ENCODE measurements at regions not wholly inside any gene's neighbourhood (a gene's known extent, or its start where the extent isn't known, plus 50 kb on each side); places are given as distances from the start of the nearest gene placed in this dataset.
"Not testable (repeated sequence)": the region's sequence is repeated elsewhere in the genome, so short reads cannot be mapped to it uniquely, and the experiment has no call there.

DNA sequence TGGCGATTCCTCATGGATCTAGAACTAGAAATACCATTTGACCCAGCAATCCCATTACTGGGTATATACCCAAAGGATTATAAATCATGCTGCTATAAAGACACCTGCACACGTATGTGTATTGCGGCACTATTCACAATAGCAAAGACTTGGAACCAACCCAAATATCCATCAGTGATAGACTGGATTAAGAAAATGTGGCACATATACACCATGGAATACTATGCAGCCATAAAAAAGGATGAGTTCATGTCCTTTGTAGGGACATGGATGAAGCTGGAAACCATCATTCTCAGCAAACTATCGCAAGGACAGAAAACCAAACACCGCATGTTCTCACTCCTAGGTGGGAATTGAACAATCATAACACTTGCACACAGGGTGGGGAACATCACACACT lies 239.1 kb downstream of the SHQ1 start:
- TF ChIP-seq, protein P1, sequence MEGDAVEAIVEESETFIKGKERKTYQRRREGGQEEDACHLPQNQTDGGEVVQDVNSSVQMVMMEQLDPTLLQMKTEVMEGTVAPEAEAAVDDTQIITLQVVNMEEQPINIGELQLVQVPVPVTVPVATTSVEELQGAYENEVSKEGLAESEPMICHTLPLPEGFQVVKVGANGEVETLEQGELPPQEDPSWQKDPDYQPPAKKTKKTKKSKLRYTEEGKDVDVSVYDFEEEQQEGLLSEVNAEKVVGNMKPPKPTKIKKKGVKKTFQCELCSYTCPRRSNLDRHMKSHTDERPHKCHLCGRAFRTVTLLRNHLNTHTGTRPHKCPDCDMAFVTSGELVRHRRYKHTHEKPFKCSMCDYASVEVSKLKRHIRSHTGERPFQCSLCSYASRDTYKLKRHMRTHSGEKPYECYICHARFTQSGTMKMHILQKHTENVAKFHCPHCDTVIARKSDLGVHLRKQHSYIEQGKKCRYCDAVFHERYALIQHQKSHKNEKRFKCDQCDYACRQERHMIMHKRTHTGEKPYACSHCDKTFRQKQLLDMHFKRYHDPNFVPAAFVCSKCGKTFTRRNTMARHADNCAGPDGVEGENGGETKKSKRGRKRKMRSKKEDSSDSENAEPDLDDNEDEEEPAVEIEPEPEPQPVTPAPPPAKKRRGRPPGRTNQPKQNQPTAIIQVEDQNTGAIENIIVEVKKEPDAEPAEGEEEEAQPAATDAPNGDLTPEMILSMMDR (IDR thresholded peaks at IDR 0.05): not testable (repeated sequence)
- TF ChIP-seq CEBPB (IDR thresholded peaks at IDR 0.05); POLR2A (IDR thresholded peaks at IDR 0.05; ENCODE audit: low read length); KDM1A (IDR thresholded peaks at IDR 0.05; ENCODE audit: low read depth); EP300 (IDR thresholded peaks at IDR 0.05); RAD21 (conservative IDR thresholded peaks at IDR 0.05 in 1 of 2, IDR thresholded peaks at IDR 0.05 in 1 of 2); EHMT2 (IDR thresholded peaks at IDR 0.05; ENCODE audit: low read depth); MYC (IDR thresholded peaks at IDR 0.05; ENCODE audit: borderline replicate concordance, low read length); PHF8 (IDR thresholded peaks at IDR 0.05; ENCODE audit: borderline replicate concordance, low read depth); BHLHE40 (IDR thresholded peaks at IDR 0.05; ENCODE audit: low read depth, low read length): not testable (repeated sequence)
- TF ChIP-seq, protein P2, sequence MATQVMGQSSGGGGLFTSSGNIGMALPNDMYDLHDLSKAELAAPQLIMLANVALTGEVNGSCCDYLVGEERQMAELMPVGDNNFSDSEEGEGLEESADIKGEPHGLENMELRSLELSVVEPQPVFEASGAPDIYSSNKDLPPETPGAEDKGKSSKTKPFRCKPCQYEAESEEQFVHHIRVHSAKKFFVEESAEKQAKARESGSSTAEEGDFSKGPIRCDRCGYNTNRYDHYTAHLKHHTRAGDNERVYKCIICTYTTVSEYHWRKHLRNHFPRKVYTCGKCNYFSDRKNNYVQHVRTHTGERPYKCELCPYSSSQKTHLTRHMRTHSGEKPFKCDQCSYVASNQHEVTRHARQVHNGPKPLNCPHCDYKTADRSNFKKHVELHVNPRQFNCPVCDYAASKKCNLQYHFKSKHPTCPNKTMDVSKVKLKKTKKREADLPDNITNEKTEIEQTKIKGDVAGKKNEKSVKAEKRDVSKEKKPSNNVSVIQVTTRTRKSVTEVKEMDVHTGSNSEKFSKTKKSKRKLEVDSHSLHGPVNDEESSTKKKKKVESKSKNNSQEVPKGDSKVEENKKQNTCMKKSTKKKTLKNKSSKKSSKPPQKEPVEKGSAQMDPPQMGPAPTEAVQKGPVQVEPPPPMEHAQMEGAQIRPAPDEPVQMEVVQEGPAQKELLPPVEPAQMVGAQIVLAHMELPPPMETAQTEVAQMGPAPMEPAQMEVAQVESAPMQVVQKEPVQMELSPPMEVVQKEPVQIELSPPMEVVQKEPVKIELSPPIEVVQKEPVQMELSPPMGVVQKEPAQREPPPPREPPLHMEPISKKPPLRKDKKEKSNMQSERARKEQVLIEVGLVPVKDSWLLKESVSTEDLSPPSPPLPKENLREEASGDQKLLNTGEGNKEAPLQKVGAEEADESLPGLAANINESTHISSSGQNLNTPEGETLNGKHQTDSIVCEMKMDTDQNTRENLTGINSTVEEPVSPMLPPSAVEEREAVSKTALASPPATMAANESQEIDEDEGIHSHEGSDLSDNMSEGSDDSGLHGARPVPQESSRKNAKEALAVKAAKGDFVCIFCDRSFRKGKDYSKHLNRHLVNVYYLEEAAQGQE (IDR thresholded peaks at IDR 0.05): not testable (repeated sequence)
- TF ChIP-seq, protein P3, sequence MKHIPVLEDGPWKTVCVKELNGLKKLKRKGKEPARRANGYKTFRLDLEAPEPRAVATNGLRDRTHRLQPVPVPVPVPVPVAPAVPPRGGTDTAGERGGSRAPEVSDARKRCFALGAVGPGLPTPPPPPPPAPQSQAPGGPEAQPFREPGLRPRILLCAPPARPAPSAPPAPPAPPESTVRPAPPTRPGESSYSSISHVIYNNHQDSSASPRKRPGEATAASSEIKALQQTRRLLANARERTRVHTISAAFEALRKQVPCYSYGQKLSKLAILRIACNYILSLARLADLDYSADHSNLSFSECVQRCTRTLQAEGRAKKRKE (CRISPR knock-in tag; IDR thresholded peaks at IDR 0.05; ENCODE audit: low read depth): not testable (repeated sequence)
- TF ChIP-seq, protein P4, sequence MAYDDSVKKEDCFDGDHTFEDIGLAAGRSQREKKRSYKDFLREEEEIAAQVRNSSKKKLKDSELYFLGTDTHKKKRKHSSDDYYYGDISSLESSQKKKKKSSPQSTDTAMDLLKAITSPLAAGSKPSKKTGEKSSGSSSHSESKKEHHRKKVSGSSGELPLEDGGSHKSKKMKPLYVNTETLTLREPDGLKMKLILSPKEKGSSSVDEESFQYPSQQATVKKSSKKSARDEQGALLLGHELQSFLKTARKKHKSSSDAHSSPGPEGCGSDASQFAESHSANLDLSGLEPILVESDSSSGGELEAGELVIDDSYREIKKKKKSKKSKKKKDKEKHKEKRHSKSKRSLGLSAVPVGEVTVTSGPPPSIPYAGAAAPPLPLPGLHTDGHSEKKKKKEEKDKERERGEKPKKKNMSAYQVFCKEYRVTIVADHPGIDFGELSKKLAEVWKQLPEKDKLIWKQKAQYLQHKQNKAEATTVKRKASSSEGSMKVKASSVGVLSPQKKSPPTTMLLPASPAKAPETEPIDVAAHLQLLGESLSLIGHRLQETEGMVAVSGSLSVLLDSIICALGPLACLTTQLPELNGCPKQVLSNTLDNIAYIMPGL (CRISPR knock-in tag; IDR thresholded peaks at IDR 0.05; ENCODE audit: borderline replicate concordance): not testable (repeated sequence)
- TF ChIP-seq, protein P5, sequence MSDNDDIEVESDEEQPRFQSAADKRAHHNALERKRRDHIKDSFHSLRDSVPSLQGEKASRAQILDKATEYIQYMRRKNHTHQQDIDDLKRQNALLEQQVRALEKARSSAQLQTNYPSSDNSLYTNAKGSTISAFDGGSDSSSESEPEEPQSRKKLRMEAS (IDR thresholded peaks at IDR 0.05): not testable (repeated sequence)
